Activated CD4-positive, alpha-beta T cell treated with anti-CD3 and anti-CD28 coated beads, Interleukin-10, Interleukin-2, amounts not matched to agents 100 ng/mL and 50 ng/mL, durations not matched to agents 16 hours and 8 hours (primary cell): ENCODE measurements at regions not wholly inside any gene's neighbourhood (a gene's known extent, or its start where the extent isn't known, plus 50 kb on each side); places are given as distances from the start of the nearest gene placed in this dataset.

ENCODE experiments used
- DNase-seq: peaks from one replicate; pipeline ENCODE4 v3.0.0-alpha.2; 2020

DNA sequence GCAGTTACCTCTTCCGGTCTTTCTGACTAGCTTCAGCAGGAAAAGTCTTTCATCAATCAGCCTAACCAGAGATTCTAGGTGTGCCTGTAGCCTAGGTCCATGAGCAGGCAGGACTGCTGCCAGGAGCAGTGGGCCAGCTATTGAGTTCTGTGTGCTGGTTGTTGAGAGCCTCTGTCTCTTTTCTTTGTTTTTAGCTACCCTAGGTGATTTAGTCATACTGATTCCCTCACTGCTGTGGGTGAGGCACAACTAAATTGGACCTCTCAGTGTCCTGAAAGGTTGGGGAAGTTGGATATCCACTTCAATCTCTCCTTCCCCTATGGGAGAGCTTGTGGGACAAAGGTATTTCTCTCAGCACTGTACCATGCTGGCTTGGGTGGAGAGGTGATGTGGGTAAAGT is 354.9 kb downstream of the GPAT3 start:
- DNase-seq, result no peak

DNA sequence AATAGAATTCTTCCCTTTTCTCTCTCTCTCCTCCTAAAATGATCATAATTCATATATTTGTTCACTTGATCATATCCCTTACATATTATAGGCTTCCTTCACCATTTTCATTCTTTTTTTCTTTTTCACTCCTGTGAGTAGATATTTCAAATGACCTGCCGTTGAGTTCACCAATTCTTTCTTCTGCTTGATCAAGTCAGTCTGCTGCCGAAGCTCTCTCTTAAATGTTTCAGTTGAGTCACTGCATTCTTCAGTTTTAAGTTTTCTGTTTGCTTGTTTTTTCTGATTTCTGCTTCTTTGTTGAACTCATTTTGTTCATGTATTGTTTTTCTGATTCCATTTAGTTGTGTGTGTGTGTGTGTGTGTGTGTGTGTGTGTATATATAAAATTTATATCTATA is 354.3 kb downstream of the GPAT3 start:
- DNase-seq, result no peak

GRCh38 chr4:83889802-83890201 is 353.9 kb downstream of the GPAT3 start:
- peak; percentile 5 for DNase-seq

DNA sequence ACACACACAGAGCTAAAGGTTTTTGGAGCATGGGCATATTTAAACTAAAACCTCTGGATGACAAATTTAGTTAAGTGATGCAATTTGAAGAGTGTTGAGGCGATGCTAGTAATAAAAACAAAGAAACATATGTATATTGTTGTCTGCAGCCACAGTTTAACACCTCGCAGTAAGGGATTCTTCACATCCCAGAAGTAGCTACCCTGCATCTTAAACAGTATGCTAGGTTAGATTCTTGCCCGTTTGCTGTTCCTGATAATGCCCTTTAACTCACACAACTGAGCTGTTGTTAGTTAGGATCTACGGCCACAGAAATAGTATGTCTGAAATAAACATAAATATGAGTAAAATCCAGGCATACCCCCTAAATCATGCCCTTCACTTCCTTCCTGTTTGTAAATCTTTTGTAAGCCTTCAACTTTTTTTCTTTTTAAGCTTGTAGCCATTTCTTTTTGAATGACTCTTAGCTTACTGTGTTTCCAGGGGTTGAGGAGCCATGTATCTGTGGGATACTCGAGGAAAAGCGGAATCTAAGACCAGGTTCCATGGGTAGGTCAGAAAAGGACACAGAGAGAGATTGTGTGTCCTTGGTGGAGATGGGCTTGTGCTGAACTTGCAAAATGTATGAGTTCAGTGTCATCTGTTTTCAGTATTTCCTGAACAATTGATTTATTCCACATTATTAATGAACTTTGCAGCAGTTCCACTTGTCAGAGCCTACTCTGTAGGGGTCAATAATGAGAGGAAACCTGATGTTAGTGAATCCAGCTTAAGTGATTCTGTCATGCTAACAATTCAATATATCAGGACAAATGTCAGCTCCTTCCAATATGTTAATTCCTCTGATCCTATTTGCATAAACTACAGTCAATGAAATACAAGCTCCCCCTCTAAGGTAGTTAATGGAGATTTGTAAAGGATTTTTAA is 349.6 kb downstream of the GPAT3 start:
- DNase-seq, result no peak

DNA sequence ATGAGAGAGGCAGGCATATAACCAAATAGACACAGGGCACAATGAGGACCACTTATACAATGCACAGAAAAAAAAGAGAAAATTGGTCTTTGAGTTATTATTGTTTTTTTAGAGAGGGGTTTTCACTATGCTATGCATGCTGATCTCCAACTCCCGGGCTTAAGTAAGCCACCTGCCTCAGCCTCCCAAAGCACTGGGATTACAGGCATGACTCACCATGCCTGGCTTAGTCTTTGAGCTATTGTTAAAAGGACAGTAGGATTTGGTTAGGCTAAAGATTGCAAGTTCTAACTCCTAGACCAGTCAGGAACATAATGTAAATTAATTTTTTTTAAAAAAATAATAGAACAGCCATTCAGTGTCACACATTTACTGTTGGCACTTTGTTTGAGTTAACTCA is 340.1 kb downstream of the GPAT3 start:
- no peak for DNase-seq

DNA sequence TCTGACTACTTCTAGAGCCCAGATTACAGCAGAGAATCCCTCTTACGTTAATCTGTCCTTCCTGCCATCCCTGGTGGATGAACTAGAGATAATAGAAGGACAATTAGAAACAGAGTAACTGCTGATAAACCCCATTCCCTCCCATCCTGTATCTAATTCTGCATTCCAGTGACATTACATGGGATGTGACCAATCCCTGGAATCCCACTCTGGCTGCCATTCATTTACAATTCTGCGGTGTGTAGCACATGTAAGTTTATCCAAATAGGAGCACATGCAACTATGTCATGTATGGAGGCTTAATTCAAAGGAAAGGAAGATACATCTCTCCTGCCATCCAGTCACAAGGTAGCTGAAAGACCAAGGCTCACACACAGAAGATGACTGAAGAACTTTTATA is 339.5 kb downstream of the GPAT3 start:
- no peak for DNase-seq

GRCh38 chr4:83873996-83874395 is 338.1 kb downstream of the GPAT3 start:
- DNase-seq, result no peak

DNA sequence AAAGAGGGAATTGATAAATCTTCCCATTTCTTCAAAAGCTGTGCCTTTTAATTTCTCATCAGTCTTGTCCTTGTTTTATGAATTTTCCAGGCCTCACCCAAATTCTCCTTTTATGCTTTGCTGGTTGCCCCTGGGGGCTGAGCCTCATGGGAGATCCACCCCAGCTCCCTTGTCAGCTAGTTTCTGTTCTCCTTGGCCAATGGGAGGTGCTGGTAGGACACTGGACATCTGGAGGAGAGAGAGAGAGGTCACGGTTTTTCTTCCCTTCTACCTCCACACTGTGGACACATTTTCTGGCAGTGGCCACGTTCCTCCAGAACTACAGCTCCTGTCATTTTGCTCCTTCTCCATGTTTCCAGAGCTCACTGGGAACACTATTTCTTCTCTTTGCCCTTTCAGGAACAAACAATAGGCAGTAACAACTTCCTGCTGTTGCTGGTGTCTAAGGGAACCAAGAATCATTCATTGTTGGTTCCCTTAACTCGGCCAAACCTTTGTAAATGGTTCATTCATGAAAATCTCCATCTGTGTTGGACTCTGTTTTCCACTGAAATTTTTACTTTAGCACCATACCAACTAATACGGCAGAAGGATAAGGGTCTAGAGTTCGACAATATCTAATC is 334.5 kb downstream of the GPAT3 start:
- DNase-seq, result no peak

DNA sequence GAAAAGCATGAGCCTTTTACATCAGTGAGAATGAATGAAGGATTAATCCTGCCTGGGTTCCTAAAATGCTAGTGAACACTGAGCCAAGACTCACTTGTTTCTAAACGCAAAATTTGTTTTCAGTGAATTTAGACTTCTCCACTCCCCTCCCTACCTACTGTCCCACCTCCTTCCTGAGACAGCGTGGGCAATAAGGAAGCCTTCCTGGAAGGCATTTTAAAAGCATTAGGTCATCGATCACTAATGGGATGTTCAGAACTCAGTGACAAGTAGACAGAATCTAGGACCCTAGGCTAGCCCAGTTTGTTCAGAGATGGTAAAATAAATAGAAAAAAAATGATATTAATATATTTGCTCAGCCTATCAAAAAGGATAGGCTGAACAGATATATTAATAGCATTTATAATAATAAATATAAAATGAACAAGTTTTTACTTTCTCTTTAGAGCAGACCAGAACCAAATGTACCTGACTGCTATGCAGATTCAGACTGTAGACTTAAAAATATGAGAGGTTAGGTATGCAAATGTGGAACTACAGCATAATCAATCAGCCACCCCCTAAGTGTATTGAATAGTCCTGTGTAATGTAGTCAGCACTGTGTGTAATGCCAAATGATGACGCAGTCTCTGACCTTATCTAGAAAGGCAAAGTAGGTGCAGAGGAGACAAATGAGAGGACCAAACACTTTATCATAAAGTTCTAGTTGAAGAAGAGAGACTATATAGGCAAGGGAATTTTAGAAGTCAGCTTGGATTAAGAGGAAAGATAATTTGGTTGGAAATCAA is 331.1 kb downstream of the GPAT3 start:
- no peak for DNase-seq

GRCh38 chr4:83865417-83866150 is 329.7 kb downstream of the GPAT3 start:
- DNase-seq, result no peak

GRCh38 chr4:83864097-83864817 is 328.3 kb downstream of the GPAT3 start:
- DNase-seq, result no peak

- DNase-seq, result no peak
Measured at GRCh38 chr4:83862471-83862870, 326.6 kb downstream of the GPAT3 start.

DNA sequence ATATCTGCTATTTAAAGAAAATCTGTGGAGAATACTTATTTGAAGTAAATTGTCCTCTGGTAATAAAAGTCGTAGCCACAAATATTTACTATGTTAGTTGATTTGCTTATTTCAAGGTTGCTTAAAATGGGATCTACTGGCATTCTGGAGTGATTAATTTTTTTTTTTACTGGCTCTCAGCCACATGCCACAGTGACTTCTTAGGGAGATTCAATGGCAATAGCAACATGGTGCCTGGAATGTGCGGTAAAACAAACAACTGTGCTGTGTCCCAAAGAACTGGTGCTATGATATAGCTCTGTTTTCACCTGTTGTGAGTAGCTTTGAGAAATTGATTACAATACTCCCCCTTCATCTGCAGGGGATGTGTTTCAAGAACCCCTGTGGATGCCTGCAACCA is 324.3 kb downstream of the GPAT3 start:
- DNase-seq, result no peak

- no peak for DNase-seq
Measured at GRCh38 chr4:83858131-83858530, 322.2 kb downstream of the GPAT3 start.

DNA sequence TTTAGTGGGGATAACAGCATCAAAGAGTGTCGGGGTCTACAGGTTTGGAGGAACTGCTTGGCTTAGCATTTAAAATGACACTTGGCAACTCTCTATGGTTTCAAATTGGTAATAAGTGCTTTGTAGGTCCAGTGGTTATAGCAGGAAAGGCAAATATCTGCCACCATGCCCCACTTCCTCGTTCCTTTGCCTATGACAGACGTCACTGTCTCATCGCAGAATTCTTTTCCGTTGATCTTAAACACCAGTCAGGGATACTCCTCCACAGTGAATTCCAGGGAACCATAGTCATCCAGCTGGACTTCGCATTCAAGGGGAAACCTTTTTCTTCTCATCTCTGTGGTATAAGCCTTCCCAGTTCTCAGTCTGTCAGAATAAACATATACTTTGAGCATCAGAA is 319.1 kb downstream of the GPAT3 start:
- DNase-seq, result no peak

DNA sequence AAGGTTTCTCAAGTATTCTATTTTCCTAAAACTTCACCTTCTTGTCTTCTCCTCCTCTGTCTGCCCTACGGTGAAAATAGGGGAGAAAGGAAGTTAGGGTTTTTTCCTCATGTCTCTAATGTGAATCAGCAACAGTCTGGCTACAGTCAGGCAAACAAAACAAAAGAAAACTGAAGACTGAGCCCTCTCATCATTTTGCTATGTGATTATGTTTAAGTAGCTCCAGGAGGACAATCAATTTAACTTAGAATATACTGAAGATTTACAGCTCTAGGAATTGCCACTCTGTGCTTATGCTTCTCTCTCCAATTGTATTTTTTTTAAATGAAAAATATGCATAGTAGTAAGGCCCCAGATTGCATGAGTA is 316.2 kb downstream of the GPAT3 start:
- no peak for DNase-seq

DNA sequence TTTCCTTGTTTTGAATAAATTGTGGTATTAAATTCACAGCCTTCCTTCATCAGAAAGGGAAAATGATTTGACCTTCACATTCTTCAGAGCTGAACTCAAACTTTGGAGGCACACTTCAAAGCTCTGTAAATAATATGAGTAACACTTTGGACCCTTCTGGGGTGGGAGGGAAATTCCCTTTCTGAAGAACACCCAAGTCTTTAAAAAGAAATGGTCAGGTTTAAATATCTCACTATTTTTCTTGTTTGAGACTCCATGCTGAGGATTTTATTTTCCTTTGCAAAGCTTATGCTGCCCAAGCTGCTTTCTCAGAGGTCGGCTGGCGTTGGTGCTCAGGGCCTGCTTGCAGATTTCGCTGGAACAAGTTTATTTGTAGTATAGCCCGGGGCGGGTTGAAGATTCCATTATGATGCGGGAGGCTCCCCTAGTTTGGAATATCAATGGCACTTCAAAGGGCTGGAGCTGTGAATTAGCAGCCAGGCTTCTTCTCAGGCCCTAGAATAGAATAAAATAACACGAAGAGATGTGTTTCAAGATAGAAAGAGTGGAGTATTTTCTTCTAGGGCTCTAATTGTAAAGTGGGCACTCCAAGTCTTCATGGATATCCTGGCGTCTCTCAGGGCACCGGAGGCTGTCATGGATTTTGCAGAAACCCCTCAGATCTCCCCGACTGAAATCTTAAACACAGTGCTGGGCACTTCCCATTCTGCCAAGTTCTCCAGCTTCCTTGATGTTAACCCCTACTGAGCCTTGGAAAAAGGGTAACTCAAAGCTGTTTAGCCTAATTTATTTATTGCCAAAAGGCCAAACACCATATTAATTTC is 315.6 kb downstream of the GPAT3 start:
- DNase-seq, result no peak

- DNase-seq, result no peak
Measured at GRCh38 chr4:83850435-83850834, 314.5 kb downstream of the GPAT3 start.

- DNase-seq, result no peak
Measured at GRCh38 chr4:83846193-83846830, 310.4 kb downstream of the GPAT3 start.

DNA sequence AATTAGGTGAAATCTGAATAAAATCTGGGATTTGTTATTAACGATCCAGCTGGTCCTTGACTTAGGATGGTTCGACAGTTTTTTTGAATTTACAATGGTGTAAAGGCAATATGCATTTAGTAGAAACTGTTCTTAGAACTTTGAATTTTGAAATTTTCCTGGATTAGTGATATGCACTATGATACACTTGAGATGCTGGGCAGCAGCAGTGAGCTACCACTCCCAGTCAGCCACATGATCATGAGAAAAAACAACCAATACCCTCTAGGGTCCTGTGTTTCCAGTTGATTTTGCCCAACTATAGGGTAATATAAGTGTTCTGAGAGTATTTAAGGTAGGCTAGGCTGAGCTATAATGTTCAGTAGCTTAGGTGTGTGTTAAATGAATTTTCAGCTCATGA is 303.7 kb downstream of the GPAT3 start:
- DNase-seq, result no peak
